ENCODE measurements at regions not wholly inside any gene's neighbourhood (a gene's known extent, or its start where the extent isn't known, plus 50 kb on each side); places are given as distances from the start of the nearest gene placed in this dataset.

DNA sequence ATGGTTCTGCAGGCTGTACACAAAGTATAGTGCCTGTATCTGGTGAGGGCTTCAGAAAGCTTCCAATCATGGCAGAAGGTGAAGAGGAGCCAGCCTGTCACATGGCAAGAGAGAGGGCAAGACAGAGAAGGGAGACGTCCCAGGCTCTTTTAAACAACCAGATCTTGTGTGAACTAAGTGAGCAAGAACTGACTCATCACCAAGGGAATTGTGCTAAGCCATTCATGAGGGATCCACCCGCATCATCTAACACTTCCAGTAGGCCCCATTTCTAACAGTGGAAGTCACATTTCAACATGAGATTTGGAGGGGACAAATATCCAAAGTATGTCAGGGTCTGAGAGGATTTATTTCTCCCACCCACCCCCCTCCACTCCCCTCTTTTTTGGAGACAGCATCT, 56.2 kb upstream of the ELAC2 start:
- DNase-seq (ENCODE audit: low read depth) = peak; percentile 8
- no peak overlapping the region for H3K4me3 ChIP-seq (ENCODE audit: control insufficient read depth, low read depth, low read length)
- TF ChIP-seq, protein P1, sequence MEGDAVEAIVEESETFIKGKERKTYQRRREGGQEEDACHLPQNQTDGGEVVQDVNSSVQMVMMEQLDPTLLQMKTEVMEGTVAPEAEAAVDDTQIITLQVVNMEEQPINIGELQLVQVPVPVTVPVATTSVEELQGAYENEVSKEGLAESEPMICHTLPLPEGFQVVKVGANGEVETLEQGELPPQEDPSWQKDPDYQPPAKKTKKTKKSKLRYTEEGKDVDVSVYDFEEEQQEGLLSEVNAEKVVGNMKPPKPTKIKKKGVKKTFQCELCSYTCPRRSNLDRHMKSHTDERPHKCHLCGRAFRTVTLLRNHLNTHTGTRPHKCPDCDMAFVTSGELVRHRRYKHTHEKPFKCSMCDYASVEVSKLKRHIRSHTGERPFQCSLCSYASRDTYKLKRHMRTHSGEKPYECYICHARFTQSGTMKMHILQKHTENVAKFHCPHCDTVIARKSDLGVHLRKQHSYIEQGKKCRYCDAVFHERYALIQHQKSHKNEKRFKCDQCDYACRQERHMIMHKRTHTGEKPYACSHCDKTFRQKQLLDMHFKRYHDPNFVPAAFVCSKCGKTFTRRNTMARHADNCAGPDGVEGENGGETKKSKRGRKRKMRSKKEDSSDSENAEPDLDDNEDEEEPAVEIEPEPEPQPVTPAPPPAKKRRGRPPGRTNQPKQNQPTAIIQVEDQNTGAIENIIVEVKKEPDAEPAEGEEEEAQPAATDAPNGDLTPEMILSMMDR (IDR thresholded peaks at IDR 0.05; ENCODE audit: control insufficient read depth, insufficient read depth, low read depth, low read length, missing control alignments) = no peak

DNA sequence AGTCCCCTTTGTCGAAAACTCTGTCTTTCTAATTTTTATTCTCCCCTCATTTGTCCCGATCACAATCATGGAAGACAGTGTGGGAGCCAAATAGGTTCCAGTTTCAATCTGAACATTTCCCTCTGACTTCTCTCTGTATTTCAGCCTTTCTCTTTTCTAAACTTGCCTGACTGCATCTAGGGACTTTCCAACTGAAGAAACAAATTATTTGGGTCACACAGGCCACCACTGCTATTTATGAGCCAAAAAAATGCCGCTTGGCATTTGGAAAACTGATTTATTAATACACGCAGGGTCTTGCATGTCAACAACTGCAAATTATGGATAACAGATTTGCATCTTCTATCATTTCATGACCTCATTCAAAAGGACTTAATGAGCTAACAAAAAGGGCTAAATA, 55.2 kb upstream of the ELAC2 start:
- H3K4me3 ChIP-seq (ENCODE audit: control insufficient read depth, low read depth, low read length) = no peak overlapping the region
- DNase-seq (ENCODE audit: low read depth) = no peak
- TF ChIP-seq, protein P1 (IDR thresholded peaks at IDR 0.05; ENCODE audit: control insufficient read depth, insufficient read depth, low read depth, low read length, missing control alignments) = no peak

DNA sequence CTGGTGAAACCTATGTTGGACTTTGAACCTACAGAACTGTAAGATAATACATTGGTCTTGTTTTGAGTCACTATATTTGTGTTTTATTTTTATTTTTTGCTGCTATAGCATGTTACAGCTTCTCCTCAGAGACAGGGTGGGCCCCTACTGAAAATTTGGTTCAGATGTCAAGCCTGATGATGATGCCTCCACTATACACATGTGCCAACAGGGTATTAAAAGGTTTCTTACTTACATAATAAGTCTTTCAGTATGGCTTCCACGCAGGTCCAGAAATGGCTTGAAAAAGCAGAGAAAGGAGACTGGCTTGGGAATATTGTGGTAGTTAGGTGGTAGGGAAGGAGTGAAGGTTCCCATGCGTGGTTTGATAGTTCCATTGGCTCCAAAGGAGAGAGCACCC, 52.9 kb upstream of the ELAC2 start:
- DNase-seq (ENCODE audit: low read depth) = no peak
- H3K4me3 ChIP-seq (ENCODE audit: control insufficient read depth, low read depth, low read length) = no peak overlapping the region
- TF ChIP-seq, protein P1 (IDR thresholded peaks at IDR 0.05; ENCODE audit: control insufficient read depth, insufficient read depth, low read depth, low read length, missing control alignments) = no peak

DNA sequence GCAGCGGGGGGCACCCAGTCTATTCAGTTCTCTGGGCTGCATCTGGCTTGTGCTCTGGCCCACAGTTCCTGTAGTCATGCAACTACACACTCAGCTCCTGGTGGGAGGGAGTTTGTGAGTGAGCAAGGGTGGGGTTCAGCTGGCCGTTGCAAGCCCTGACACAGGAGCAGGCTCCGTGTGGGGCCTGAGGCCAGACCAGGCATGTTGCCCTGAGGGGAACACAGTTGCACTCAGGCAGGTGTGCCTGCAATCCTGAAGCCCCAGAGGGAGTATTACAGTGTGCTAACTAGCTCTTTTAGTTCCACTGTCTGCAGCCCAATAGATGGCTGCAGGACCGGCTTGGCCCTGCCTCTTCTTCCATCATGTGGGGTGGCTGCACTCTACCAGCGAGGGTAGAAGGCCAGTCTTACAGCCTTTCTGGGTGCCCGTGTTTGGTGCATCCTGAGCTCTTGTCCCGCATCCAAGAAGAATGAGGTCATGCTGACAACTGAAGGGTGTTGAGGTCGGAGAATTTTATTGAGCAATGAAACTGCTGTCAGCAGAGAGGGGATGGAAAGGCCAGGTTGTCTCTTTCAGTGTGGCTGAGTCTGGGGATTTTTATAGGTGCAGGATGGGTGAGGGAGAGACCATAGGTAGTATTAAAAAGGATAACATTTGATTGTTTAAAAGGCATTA, 49.9 kb upstream of the ELAC2 start:
- DNase-seq (ENCODE audit: low read depth) = no peak
- H3K4me3 ChIP-seq (ENCODE audit: control insufficient read depth, low read depth, low read length) = no peak overlapping the region
- TF ChIP-seq, protein P1 (IDR thresholded peaks at IDR 0.05; ENCODE audit: control insufficient read depth, insufficient read depth, low read depth, low read length, missing control alignments) = no peak

Measured in AG09309 (cell line).